ENCODE measurements at regions not wholly inside any gene's neighbourhood (a gene's known extent, or its start where the extent isn't known, plus 50 kb on each side); places are given as distances from the start of the nearest gene placed in this dataset.

- H3K4me3 Mint-ChIP-seq (ENCODE audit: unreplicated experiment): no peak overlapping the region
- H3K27me3 Mint-ChIP-seq (ENCODE audit: unreplicated experiment): peaks cover 42% of the 10 kb centered on the region
- no peak for TF ChIP-seq CTCF (IDR thresholded peaks at IDR 0.05)
- H3K27ac Mint-ChIP-seq (ENCODE audit: unreplicated experiment): no peak overlapping the region
- H3K9me3 Mint-ChIP-seq (ENCODE audit: unreplicated experiment): peaks cover 4% of the 10 kb centered on the region
- H3K36me3 Mint-ChIP-seq (ENCODE audit: unreplicated experiment): no peaks in the 10 kb centered on the region
- H3K4me1 Mint-ChIP-seq (ENCODE audit: unreplicated experiment): no peaks in the 10 kb centered on the region
- DNase-seq (ENCODE audit: extremely low spot score, unreplicated experiment): no peak
Measured at GRCh38 chr2:56784046-56784445, 600.3 kb downstream of the CCDC85A start.

GRCh38 chr2:56801214-56801613 is 617.4 kb downstream of the CCDC85A start:
- no peak for TF ChIP-seq CTCF (IDR thresholded peaks at IDR 0.05)
- Mint-ChIP-seq H3K27ac (ENCODE audit: unreplicated experiment) (no peak overlapping the region), H3K27me3 (ENCODE audit: unreplicated experiment) (peaks cover 5% of the 10 kb centered on the region), H3K4me3 (ENCODE audit: unreplicated experiment) (no peak overlapping the region), H3K36me3 (ENCODE audit: unreplicated experiment) (no peaks in the 10 kb centered on the region), H3K4me1 (ENCODE audit: unreplicated experiment) (peaks cover 8% of the 10 kb centered on the region), H3K9me3 (ENCODE audit: unreplicated experiment) (no peaks in the 10 kb centered on the region)
- no peak for DNase-seq (ENCODE audit: extremely low spot score, unreplicated experiment)

- no peak for TF ChIP-seq CTCF (IDR thresholded peaks at IDR 0.05)
- DNase-seq (ENCODE audit: extremely low spot score, unreplicated experiment): no peak
- Mint-ChIP-seq H3K4me3 (ENCODE audit: unreplicated experiment) (no peak overlapping the region), H3K36me3 (ENCODE audit: unreplicated experiment) (no peaks in the 10 kb centered on the region), H3K27me3 (ENCODE audit: unreplicated experiment) (peaks cover 5% of the 10 kb centered on the region), H3K9me3 (ENCODE audit: unreplicated experiment) (no peaks in the 10 kb centered on the region), H3K27ac (ENCODE audit: unreplicated experiment) (no peak overlapping the region), H3K4me1 (ENCODE audit: unreplicated experiment) (peaks cover 8% of the 10 kb centered on the region)
Measured at GRCh38 chr2:56801770-56802169, 618.0 kb downstream of the CCDC85A start.

GRCh38 chr2:56803596-56803995 is 619.8 kb downstream of the CCDC85A start:
- Mint-ChIP-seq H3K9me3 (ENCODE audit: unreplicated experiment) (no peaks in the 10 kb centered on the region), H3K4me3 (ENCODE audit: unreplicated experiment) (no peak overlapping the region), H3K4me1 (ENCODE audit: unreplicated experiment) (peaks cover 12% of the 10 kb centered on the region), H3K36me3 (ENCODE audit: unreplicated experiment) (no peaks in the 10 kb centered on the region), H3K27ac (ENCODE audit: unreplicated experiment) (no peak overlapping the region), H3K27me3 (ENCODE audit: unreplicated experiment) (peaks cover 5% of the 10 kb centered on the region)
- TF ChIP-seq CTCF (IDR thresholded peaks at IDR 0.05): no peak
- DNase-seq (ENCODE audit: extremely low spot score, unreplicated experiment): no peak

GRCh38 chr2:56806924-56807323 is 623.1 kb downstream of the CCDC85A start:
- Mint-ChIP-seq H3K27me3 (ENCODE audit: unreplicated experiment) (peaks cover 5% of the 10 kb centered on the region), H3K9me3 (ENCODE audit: unreplicated experiment) (no peaks in the 10 kb centered on the region), H3K27ac (ENCODE audit: unreplicated experiment) (no peak overlapping the region), H3K36me3 (ENCODE audit: unreplicated experiment) (no peaks in the 10 kb centered on the region), H3K4me1 (ENCODE audit: unreplicated experiment) (peaks cover 20% of the 10 kb centered on the region), H3K4me3 (ENCODE audit: unreplicated experiment) (no peak overlapping the region)
- no peak for TF ChIP-seq CTCF (IDR thresholded peaks at IDR 0.05)
- DNase-seq (ENCODE audit: extremely low spot score, unreplicated experiment): no peak
